ENCODE measurements at regions not wholly inside any gene's neighbourhood (a gene's known extent, or its start where the extent isn't known, plus 50 kb on each side); places are given as distances from the start of the nearest gene placed in this dataset.

- Histone ChIP-seq H3K4me1 (ENCODE audit: control extremely low read depth in 1 of 4, control insufficient read depth in 4 of 4, insufficient read depth in 4 of 4, low read length in 3 of 4) (no peaks in the 10 kb centered on the region), H3K36me3 (ENCODE audit: control insufficient read depth in 4 of 4, insufficient read depth in 4 of 4, low read length in 3 of 4) (no peaks in the 10 kb centered on the region), H3K9me3 (ENCODE audit: control extremely low read depth in 1 of 5, control insufficient read depth in 4 of 5, insufficient read depth in 2 of 5, low read depth in 1 of 5, low read length in 4 of 5) (peaks cover 0 to 6% (median 0%) of the 10 kb centered on the region in 5 experiments), H3K27me3 (replicated peaks in 2 of 5; ENCODE audit: control insufficient read depth in 4 of 5, insufficient read depth in 5 of 5, low read length in 4 of 5) (no peaks in the 10 kb centered on the region), H3K4me3 (ENCODE audit: control insufficient read depth in 1 of 7, extremely low read depth in 1 of 7, insufficient read depth in 4 of 7, low read depth in 2 of 7, low read length in 6 of 7) (no peak overlapping the region), H3K27ac (ENCODE audit: insufficient read depth in 1 of 2, low read depth in 1 of 2, low read length in 2 of 2, poor library complexity in 1 of 2, severe bottlenecking in 2 of 2) (no peak overlapping the region)
- ChIA-PET CTCF (interaction anchor here (1.4 to 2.0 kb wide), 2 partner anchors 10 to 14 kb away, joined by 3 to 5 read pairs; no protein-coding TSS in a partner anchor), POLR2A (no interaction called here)
- DNase-seq, result no peak
- WGBS (ENCODE audit: insufficient coverage), result no CpG with 5 or more reads among the region's 1 CpG
Measured at GRCh38 chr15:39204031-39204430, 376.8 kb upstream of the THBS1 start.

DNA sequence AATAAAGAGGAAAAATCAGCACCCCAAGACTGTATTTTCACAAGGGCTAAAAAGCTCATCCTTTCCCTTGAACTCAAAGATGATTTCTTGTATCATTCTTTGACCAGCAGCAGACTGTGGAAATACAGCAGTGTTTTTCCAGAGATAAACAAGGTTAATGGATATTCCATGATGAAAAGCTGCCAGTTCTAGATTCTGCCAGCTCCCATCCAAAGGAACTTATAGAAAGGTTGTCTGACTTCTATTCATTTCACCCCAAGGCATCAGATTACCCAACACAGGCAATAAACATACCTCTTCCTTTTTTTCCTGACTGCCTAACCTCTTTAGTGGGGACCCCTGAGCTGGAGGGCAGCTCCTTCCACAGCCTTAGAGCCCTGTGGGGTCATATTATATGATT, 375.8 kb upstream of the THBS1 start:
- ChIA-PET CTCF (interaction anchor here (2.0 kb wide), 1 partner anchor 15 kb away, joined by 5 read pairs; no protein-coding TSS in a partner anchor), POLR2A (interaction anchor here (0.6 kb wide), 1 partner anchor 15 kb away, joined by 5 read pairs; no protein-coding TSS in a partner anchor)
- H3K27ac ChIP-seq (ENCODE audit: insufficient read depth in 1 of 2, low read depth in 1 of 2, low read length in 2 of 2, poor library complexity in 1 of 2, severe bottlenecking in 2 of 2), result no peak overlapping the region
- H3K36me3 ChIP-seq (ENCODE audit: control insufficient read depth in 4 of 4, insufficient read depth in 4 of 4, low read length in 3 of 4), result no peaks in the 10 kb centered on the region
- no peak for DNase-seq
- no peak overlapping the region for H3K4me3 ChIP-seq (ENCODE audit: control insufficient read depth in 1 of 7, extremely low read depth in 1 of 7, insufficient read depth in 4 of 7, low read depth in 2 of 7, low read length in 6 of 7)
- peaks cover 0 to 6% (median 0%) of the 10 kb centered on the region in 5 experiments for H3K9me3 ChIP-seq (ENCODE audit: control extremely low read depth in 1 of 5, control insufficient read depth in 4 of 5, insufficient read depth in 2 of 5, low read depth in 1 of 5, low read length in 4 of 5)
- no peaks in the 10 kb centered on the region for H3K4me1 ChIP-seq (ENCODE audit: control extremely low read depth in 1 of 4, control insufficient read depth in 4 of 4, insufficient read depth in 4 of 4, low read length in 3 of 4)
- no peaks in the 10 kb centered on the region for H3K27me3 ChIP-seq (replicated peaks in 2 of 5; ENCODE audit: control insufficient read depth in 4 of 5, insufficient read depth in 5 of 5, low read length in 4 of 5)

GRCh38 chr15:39205506-39206371, 375.1 kb upstream of the THBS1 start:
- WGBS (ENCODE audit: insufficient coverage), result 100% methylated on average over 2 of the region's 4 CpGs
- H3K27ac ChIP-seq (ENCODE audit: insufficient read depth in 1 of 2, low read depth in 1 of 2, low read length in 2 of 2, poor library complexity in 1 of 2, severe bottlenecking in 2 of 2), result no peak overlapping the region
- no peaks in the 10 kb centered on the region for H3K36me3 ChIP-seq (ENCODE audit: control insufficient read depth in 4 of 4, insufficient read depth in 4 of 4, low read length in 3 of 4)

GRCh38 chr15:39207532-39208115, 373.3 kb upstream of the THBS1 start:
- ChIA-PET CTCF (no interaction called here), POLR2A (no interaction called here)
- WGBS (ENCODE audit: insufficient coverage), result 100% methylated on average over 4 of the region's 5 CpGs
- no peaks in the 10 kb centered on the region for H3K27me3 ChIP-seq (replicated peaks in 2 of 5; ENCODE audit: control insufficient read depth in 4 of 5, insufficient read depth in 5 of 5, low read length in 4 of 5)
- peaks cover 0 to 11% (median 0%) of the 10 kb centered on the region in 5 experiments for H3K9me3 ChIP-seq (ENCODE audit: control extremely low read depth in 1 of 5, control insufficient read depth in 4 of 5, insufficient read depth in 2 of 5, low read depth in 1 of 5, low read length in 4 of 5)
- H3K36me3 ChIP-seq (ENCODE audit: control insufficient read depth in 4 of 4, insufficient read depth in 4 of 4, low read length in 3 of 4), result no peaks in the 10 kb centered on the region
- H3K4me1 ChIP-seq (ENCODE audit: control extremely low read depth in 1 of 4, control insufficient read depth in 4 of 4, insufficient read depth in 4 of 4, low read length in 3 of 4), result no peaks in the 10 kb centered on the region
- no peak overlapping the region for H3K27ac ChIP-seq (ENCODE audit: insufficient read depth in 1 of 2, low read depth in 1 of 2, low read length in 2 of 2, poor library complexity in 1 of 2, severe bottlenecking in 2 of 2)
- no peak for DNase-seq
- no peak overlapping the region for H3K4me3 ChIP-seq (ENCODE audit: control insufficient read depth in 1 of 7, extremely low read depth in 1 of 7, insufficient read depth in 4 of 7, low read depth in 2 of 7, low read length in 6 of 7)

More at GRCh38 chr15:39205506-39206371, 375.1 kb upstream of the THBS1 start:
- Histone ChIP-seq H3K4me1 (ENCODE audit: control extremely low read depth in 1 of 4, control insufficient read depth in 4 of 4, insufficient read depth in 4 of 4, low read length in 3 of 4) (no peaks in the 10 kb centered on the region), H3K27me3 (replicated peaks in 2 of 5; ENCODE audit: control insufficient read depth in 4 of 5, insufficient read depth in 5 of 5, low read length in 4 of 5) (no peaks in the 10 kb centered on the region), H3K4me3 (ENCODE audit: control insufficient read depth in 1 of 7, extremely low read depth in 1 of 7, insufficient read depth in 4 of 7, low read depth in 2 of 7, low read length in 6 of 7) (no peak overlapping the region), H3K9me3 (ENCODE audit: control extremely low read depth in 1 of 5, control insufficient read depth in 4 of 5, insufficient read depth in 2 of 5, low read depth in 1 of 5, low read length in 4 of 5) (peaks cover 0 to 6% (median 0%) of the 10 kb centered on the region in 5 experiments)
- POLR2A ChIA-PET, result interaction anchor here (0.7 kb wide), 1 partner anchor 8 kb away, joined by 3 read pairs; no protein-coding TSS in a partner anchor
- DNase-seq, result no peak
- CTCF ChIA-PET, result interaction anchor here (2.0 kb wide), 1 partner anchor 16 kb away, joined by 5 read pairs; no protein-coding TSS in a partner anchor

GRCh38 chr15:39208187-39208586, 372.7 kb upstream of the THBS1 start:
- H3K36me3 ChIP-seq (ENCODE audit: control insufficient read depth in 4 of 4, insufficient read depth in 4 of 4, low read length in 3 of 4), result no peaks in the 10 kb centered on the region
- CTCF ChIA-PET, result no interaction called here
- DNase-seq, result no peak
- H3K4me1 ChIP-seq (ENCODE audit: control extremely low read depth in 1 of 4, control insufficient read depth in 4 of 4, insufficient read depth in 4 of 4, low read length in 3 of 4), result no peaks in the 10 kb centered on the region
- H3K27me3 ChIP-seq (replicated peaks in 2 of 5; ENCODE audit: control insufficient read depth in 4 of 5, insufficient read depth in 5 of 5, low read length in 4 of 5), result no peaks in the 10 kb centered on the region
- H3K9me3 ChIP-seq (ENCODE audit: control extremely low read depth in 1 of 5, control insufficient read depth in 4 of 5, insufficient read depth in 2 of 5, low read depth in 1 of 5, low read length in 4 of 5), result peaks cover 0 to 11% (median 0%) of the 10 kb centered on the region in 5 experiments
- POLR2A ChIA-PET, result no interaction called here
- WGBS (ENCODE audit: insufficient coverage), result no CpG with 5 or more reads among the region's 2 CpGs
- no peak overlapping the region for H3K27ac ChIP-seq (ENCODE audit: insufficient read depth in 1 of 2, low read depth in 1 of 2, low read length in 2 of 2, poor library complexity in 1 of 2, severe bottlenecking in 2 of 2)
- no peak overlapping the region for H3K4me3 ChIP-seq (ENCODE audit: control insufficient read depth in 1 of 7, extremely low read depth in 1 of 7, insufficient read depth in 4 of 7, low read depth in 2 of 7, low read length in 6 of 7)

DNA sequence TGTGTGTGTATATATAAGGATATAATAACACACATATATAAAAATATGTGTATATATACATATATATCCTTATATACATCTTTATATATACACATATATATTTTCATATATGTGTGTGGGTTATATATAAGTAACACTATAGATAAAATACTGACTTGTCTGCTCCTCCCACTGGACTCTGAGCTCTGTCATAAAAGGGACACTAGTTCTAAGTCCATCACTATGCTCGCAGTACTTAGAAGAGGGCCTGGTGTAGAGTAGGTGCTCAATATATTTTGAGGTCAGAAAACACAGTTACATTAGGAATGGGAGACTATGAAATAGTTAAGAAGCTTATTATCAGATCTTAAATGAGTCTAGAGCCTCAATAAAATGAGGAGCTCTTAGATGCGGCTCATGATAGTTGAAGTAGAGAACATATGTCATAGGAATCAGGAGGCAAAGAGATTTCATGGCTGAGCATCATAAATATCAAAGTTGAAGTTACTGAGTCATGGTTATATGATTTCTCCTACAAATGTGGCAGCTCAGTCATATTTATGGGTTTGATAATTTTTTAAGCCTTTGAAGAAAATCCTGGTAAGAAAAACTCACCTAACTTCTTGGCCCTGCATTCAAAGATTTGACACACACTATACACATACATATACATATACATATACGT, 371.2 kb upstream of the THBS1 start:
- Histone ChIP-seq H3K4me1 (ENCODE audit: control extremely low read depth in 1 of 4, control insufficient read depth in 4 of 4, insufficient read depth in 4 of 4, low read length in 3 of 4) (no peaks in the 10 kb centered on the region), H3K36me3 (ENCODE audit: control insufficient read depth in 4 of 4, insufficient read depth in 4 of 4, low read length in 3 of 4) (no peaks in the 10 kb centered on the region), H3K9me3 (ENCODE audit: control extremely low read depth in 1 of 5, control insufficient read depth in 4 of 5, insufficient read depth in 2 of 5, low read depth in 1 of 5, low read length in 4 of 5) (peaks cover 0 to 11% (median 0%) of the 10 kb centered on the region in 5 experiments), H3K4me3 (ENCODE audit: control insufficient read depth in 1 of 7, extremely low read depth in 1 of 7, insufficient read depth in 4 of 7, low read depth in 2 of 7, low read length in 6 of 7) (no peak overlapping the region), H3K27ac (ENCODE audit: insufficient read depth in 1 of 2, low read depth in 1 of 2, low read length in 2 of 2, poor library complexity in 1 of 2, severe bottlenecking in 2 of 2) (no peak overlapping the region), H3K27me3 (replicated peaks in 2 of 5; ENCODE audit: control insufficient read depth in 4 of 5, insufficient read depth in 5 of 5, low read length in 4 of 5) (no peaks in the 10 kb centered on the region)
- WGBS (ENCODE audit: insufficient coverage), result 100% methylated on average over 1 of the region's 3 CpGs
- ChIA-PET POLR2A (no interaction called here), CTCF (no interaction called here)
- no peak for DNase-seq
